ENCODE measurements at regions not wholly inside any gene's neighbourhood (a gene's known extent, or its start where the extent isn't known, plus 50 kb on each side); places are given as distances from the start of the nearest gene placed in this dataset.

DNA sequence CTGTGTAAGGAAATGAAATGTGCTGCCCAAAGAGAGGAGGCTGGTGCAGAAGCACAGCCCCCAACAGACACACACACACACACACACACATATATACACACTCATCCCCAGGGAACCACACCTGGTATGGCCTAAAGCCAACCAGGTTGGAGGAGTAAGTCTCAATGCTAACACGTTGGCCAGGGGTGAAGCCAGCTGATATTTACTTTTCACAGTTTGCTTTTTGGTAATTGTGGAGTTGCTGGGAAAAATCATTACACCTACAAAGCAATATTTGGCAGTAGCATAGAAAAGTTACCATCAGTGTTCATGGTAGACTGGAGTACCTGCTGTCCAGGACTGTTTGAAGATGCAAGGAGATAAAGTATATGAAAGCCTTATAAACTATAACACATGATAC, 50.3 kb upstream of the NAA20 start:
- H3K4me3 ChIP-seq (ENCODE audit: low read depth, low read length, poor library complexity, severe bottlenecking) = no peak overlapping the region

More for the DNA sequence above, 50.3 kb upstream of the NAA20 start:
- H3K79me2 ChIP-seq (ENCODE audit: insufficient read depth, low read depth, low read length) = no peaks in the 10 kb centered on the region
- ChIA-PET CTCF (ENCODE audit: unreplicated experiment) (no interaction called here), POLR2A (no interaction called here)
- BruUV-seq (replicated peaks) = no TSS peak
- TF ChIP-seq, protein P1, sequence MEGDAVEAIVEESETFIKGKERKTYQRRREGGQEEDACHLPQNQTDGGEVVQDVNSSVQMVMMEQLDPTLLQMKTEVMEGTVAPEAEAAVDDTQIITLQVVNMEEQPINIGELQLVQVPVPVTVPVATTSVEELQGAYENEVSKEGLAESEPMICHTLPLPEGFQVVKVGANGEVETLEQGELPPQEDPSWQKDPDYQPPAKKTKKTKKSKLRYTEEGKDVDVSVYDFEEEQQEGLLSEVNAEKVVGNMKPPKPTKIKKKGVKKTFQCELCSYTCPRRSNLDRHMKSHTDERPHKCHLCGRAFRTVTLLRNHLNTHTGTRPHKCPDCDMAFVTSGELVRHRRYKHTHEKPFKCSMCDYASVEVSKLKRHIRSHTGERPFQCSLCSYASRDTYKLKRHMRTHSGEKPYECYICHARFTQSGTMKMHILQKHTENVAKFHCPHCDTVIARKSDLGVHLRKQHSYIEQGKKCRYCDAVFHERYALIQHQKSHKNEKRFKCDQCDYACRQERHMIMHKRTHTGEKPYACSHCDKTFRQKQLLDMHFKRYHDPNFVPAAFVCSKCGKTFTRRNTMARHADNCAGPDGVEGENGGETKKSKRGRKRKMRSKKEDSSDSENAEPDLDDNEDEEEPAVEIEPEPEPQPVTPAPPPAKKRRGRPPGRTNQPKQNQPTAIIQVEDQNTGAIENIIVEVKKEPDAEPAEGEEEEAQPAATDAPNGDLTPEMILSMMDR (conservative IDR thresholded peaks at IDR 0.05; ENCODE audit: low read length) = no peak
- no peak for TF ChIP-seq EZH2phosphoT487 (IDR thresholded peaks at IDR 0.05; ENCODE audit: borderline replicate concordance, low read depth, low read length)
- H3K27ac ChIP-seq (ENCODE audit: low read depth, low read length, poor library complexity, severe bottlenecking) = no peak overlapping the region
- no peaks in the 10 kb centered on the region for H3K36me3 ChIP-seq (ENCODE audit: insufficient read depth, low read length)
- no peaks in the 10 kb centered on the region for H3K9me3 ChIP-seq (ENCODE audit: low read length)
- DNase-seq (ENCODE audit: low spot score) = no peak
- H3K9me2 ChIP-seq (ENCODE audit: insufficient read depth, low read length) = no peaks in the 10 kb centered on the region
- H3K4me1 ChIP-seq (ENCODE audit: insufficient read depth, low read length, poor library complexity, severe bottlenecking) = peaks cover 15% of the 10 kb centered on the region
- no peak overlapping the region for H2AFZ ChIP-seq (ENCODE audit: low read length)
- no peak overlapping the region for H3K4me2 ChIP-seq (ENCODE audit: low read length)
- intact Hi-C loops (cut with micrococcal nuclease; ENCODE audit: unreplicated experiment) = no loop called here
- no peaks in the 10 kb centered on the region for H4K20me1 ChIP-seq (ENCODE audit: insufficient read depth, low read length)
